ENCODE measurements at regions not wholly inside any gene's neighbourhood (a gene's known extent, or its start where the extent isn't known, plus 50 kb on each side); places are given as distances from the start of the nearest gene placed in this dataset.
"Not testable (repeated sequence)": the region's sequence is repeated elsewhere in the genome, so short reads cannot be mapped to it uniquely, and the experiment has no call there.

GRCh38 chr3:95319921-95320494 lies 1257.1 kb downstream of the NSUN3 start:
- DNase-seq = no peak

GRCh38 chr3:95327478-95327877 lies 1264.6 kb downstream of the NSUN3 start:
- DNase-seq = no peak

- no peak for DNase-seq
Observed at GRCh38 chr3:95333826-95334225, 1271.0 kb downstream of the NSUN3 start.

- DNase-seq = no peak
Observed at GRCh38 chr3:95334461-95334860, 1271.6 kb downstream of the NSUN3 start.

GRCh38 chr3:95335517-95335916 lies 1272.7 kb downstream of the NSUN3 start:
- DNase-seq = no peak

- DNase-seq = no peak
Observed at GRCh38 chr3:95338446-95338845, 1275.6 kb downstream of the NSUN3 start.

GRCh38 chr3:95341314-95341713 lies 1278.5 kb downstream of the NSUN3 start:
- no peak for DNase-seq

- DNase-seq = no peak
Observed at GRCh38 chr3:95343228-95343627, 1280.4 kb downstream of the NSUN3 start.

GRCh38 chr3:95343767-95344166 lies 1280.9 kb downstream of the NSUN3 start:
- DNase-seq = no peak

GRCh38 chr3:95347936-95348335 lies 1285.1 kb downstream of the NSUN3 start:
- not testable (repeated sequence) for DNase-seq

GRCh38 chr3:95348879-95349278 lies 1286.0 kb downstream of the NSUN3 start:
- DNase-seq = no peak

GRCh38 chr3:95350049-95350448 lies 1287.2 kb downstream of the NSUN3 start:
- no peak for DNase-seq

- no peak for DNase-seq
Observed at GRCh38 chr3:95351158-95351557, 1288.3 kb downstream of the NSUN3 start.

- no peak for DNase-seq
Observed at GRCh38 chr3:95352471-95352870, 1289.6 kb downstream of the NSUN3 start.

GRCh38 chr3:95354489-95354888 lies 1291.6 kb downstream of the NSUN3 start:
- DNase-seq = no peak

- DNase-seq = no peak
Observed at GRCh38 chr3:95356764-95357501, 1294.1 kb downstream of the NSUN3 start.

GRCh38 chr3:95387242-95388021 lies 1324.6 kb downstream of the NSUN3 start:
- DNase-seq = no peak

GRCh38 chr3:95389725-95390313 lies 1327.0 kb downstream of the NSUN3 start:
- no peak for DNase-seq

GRCh38 chr3:95394286-95394685 lies 1331.4 kb downstream of the NSUN3 start:
- DNase-seq = no peak

GRCh38 chr3:95399585-95399984 lies 1336.7 kb downstream of the NSUN3 start:
- no peak for DNase-seq

GRCh38 chr3:95401693-95402092 lies 1338.8 kb downstream of the NSUN3 start:
- DNase-seq = no peak

GRCh38 chr3:95407709-95408463 lies 1345.0 kb downstream of the NSUN3 start:
- DNase-seq = no peak

GRCh38 chr3:95408464-95408862 lies 1345.6 kb downstream of the NSUN3 start:
- no peak for DNase-seq

Measured in SIG-M5 (cell line).